Keratinocyte (primary cell): ENCODE measurements at regions not wholly inside any gene's neighbourhood (a gene's known extent, or its start where the extent isn't known, plus 50 kb on each side); places are given as distances from the start of the nearest gene placed in this dataset.

ENCODE experiments used
- DNase-seq: peaks from one replicate; pipeline ENCODE4 v3.0.0-alpha.2; 2011; ENCODE audit warnings: low read depth, missing footprints, low spot score
- FAIRE-seq: peaks from 2 replicates; lab custom pipeline; 2011; peaks lifted over from hg19 to GRCh38; lab: Jason Lieb, UNC
- H2AFZ ChIP-seq: 2 replicates; pipeline ENCODE4 v1.6.0; 2012; ENCODE audit warnings: low read length, control low read depth, inconsistent platforms; ENCODE audit not compliant: control insufficient read depth
- H3K27ac ChIP-seq: 2 replicates; pipeline ENCODE4 v1.5.1; 2011; ENCODE audit warnings: low read length; ENCODE audit not compliant: control insufficient read depth, insufficient read depth
- H3K27me3 ChIP-seq: 3 replicates; pipeline ENCODE4 v1.6.0; 2011; ENCODE audit warnings: low read length; ENCODE audit not compliant: control insufficient read depth, insufficient read depth; ENCODE audit errors: extremely low read depth
- H3K36me3 ChIP-seq, 2 experiments: 2 replicates in 1 of 2; 3 replicates in 1 of 2; pipeline ENCODE4 v1.5.1; 2011; ENCODE audit warnings: low read length in 2 of 2, mild to moderate bottlenecking in 1 of 2; ENCODE audit not compliant: control insufficient read depth in 2 of 2, insufficient read depth in 2 of 2; ENCODE audit errors: extremely low read depth in 1 of 2
- H3K4me1 ChIP-seq: 3 replicates; pipeline ENCODE4 v1.5.1; 2011; ENCODE audit warnings: low read length; ENCODE audit not compliant: control insufficient read depth, insufficient read depth; ENCODE audit errors: extremely low read depth
- H3K4me2 ChIP-seq: 3 replicates; pipeline ENCODE4 v1.6.0; 2011; ENCODE audit warnings: low read depth, low read length; ENCODE audit not compliant: control insufficient read depth, insufficient read depth; ENCODE audit errors: extremely low read depth
- H3K4me3 ChIP-seq, 3 experiments: fragments of 200-600 bp in 1 of 3; sonication (generic) in 1 of 3; 2 replicates in 2 of 3; 3 replicates in 1 of 3; pipeline ENCODE4 v1.5.1; 2011 to 2016; ENCODE audit warnings: low read length in 3 of 3, mild to moderate bottlenecking in 3 of 3, control low read depth in 2 of 3, inconsistent platforms in 1 of 3, low read depth in 1 of 3, mixed read lengths in 1 of 3, mixed run types in 1 of 3, moderate library complexity in 1 of 3; ENCODE audit not compliant: control insufficient read depth in 2 of 3, insufficient read depth in 2 of 3; ENCODE audit errors: extremely low read depth in 1 of 3
- H3K79me2 ChIP-seq: 2 replicates; pipeline ENCODE4 v1.6.0; 2012; ENCODE audit warnings: low read length; ENCODE audit not compliant: control insufficient read depth, insufficient read depth
- H3K9ac ChIP-seq: 3 replicates; pipeline ENCODE4 v1.6.0; 2011; ENCODE audit warnings: low read length; ENCODE audit not compliant: control insufficient read depth, insufficient read depth; ENCODE audit errors: extremely low read depth
- H3K9me1 ChIP-seq: 3 replicates; pipeline ENCODE4 v1.6.0; 2011; ENCODE audit warnings: low read length; ENCODE audit not compliant: control insufficient read depth, insufficient read depth; ENCODE audit errors: extremely low read depth
- H3K9me3 ChIP-seq: 2 replicates; pipeline ENCODE4 v1.5.1; 2012; ENCODE audit warnings: low read depth, low read length; ENCODE audit not compliant: control insufficient read depth
- H4K20me1 ChIP-seq: 3 replicates; pipeline ENCODE4 v1.6.0; 2011; ENCODE audit warnings: low read length; ENCODE audit not compliant: control insufficient read depth, insufficient read depth; ENCODE audit errors: extremely low read depth
- EZH2 ChIP-seq: IDR thresholded peaks from one replicate; pipeline ENCODE4 v1.6.1; 2012; ENCODE audit warnings: inconsistent platforms, mild to moderate bottlenecking, low read length, moderate library complexity
- dilution Hi-C: fragments of 300-500 bp; cut with MboI; formaldehyde crosslinking; loops from one replicate; pipeline ENCODE4 v1.7.0; 2020; ENCODE audit warnings: low sequenced_read_pairs; ENCODE audit not compliant: extremely low pct_ligation_motif_present
- TF ChIP-seq, protein P1 (sequence below), 3 experiments: IDR thresholded peaks in 1 of 3; conservative IDR thresholded peaks in 1 of 3; optimal IDR thresholded peaks in 1 of 3; 2 replicates in 2 of 3; 3 replicates in 1 of 3; pipeline versions ENCODE3 to v1.5.1; 2011; ENCODE audit warnings: low read length in 3 of 3, mild to moderate bottlenecking in 3 of 3, moderate library complexity in 2 of 3, control low read depth in 1 of 3, inconsistent platforms in 1 of 3; ENCODE audit not compliant: insufficient read depth in 2 of 3; ENCODE audit errors: extremely low read depth in 1 of 3

DNA sequence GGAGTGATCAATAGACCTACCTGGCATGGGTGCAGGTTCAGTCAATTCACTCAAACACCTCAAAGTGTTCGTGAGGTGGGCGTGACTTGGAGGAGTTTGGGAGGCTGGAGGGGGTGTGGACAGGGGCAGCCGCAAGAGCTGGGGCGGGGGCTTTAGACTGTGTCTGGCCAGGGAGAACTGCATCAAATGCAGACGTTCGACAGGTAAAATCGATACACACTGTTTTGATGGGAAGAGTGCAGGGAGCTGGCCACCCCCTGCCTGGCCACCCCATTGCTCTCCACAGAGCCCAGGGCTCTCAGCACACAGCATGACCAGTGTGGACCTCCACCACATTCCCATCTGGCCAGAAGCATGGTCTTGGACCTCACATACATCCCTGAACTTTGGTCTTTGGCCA lies 412.1 kb downstream of the OCA2 start:
- dilution Hi-C loops = no loop called here
- no peaks in the 10 kb centered on the region for H3K9me1 ChIP-seq
- DNase-seq (no peak), FAIRE-seq (no peak)
- H2AFZ ChIP-seq = peak overlapping the region; percentile 45
- no peaks in the 10 kb centered on the region for H4K20me1 ChIP-seq
- no peaks in the 10 kb centered on the region for H3K27me3 ChIP-seq
- H3K4me3 ChIP-seq = no peak overlapping the region
- peaks cover 4% of the 10 kb centered on the region for H3K4me1 ChIP-seq
- no peak overlapping the region for H3K9ac ChIP-seq
- no peak overlapping the region for H3K4me2 ChIP-seq
- no peaks in the 10 kb centered on the region for H3K79me2 ChIP-seq
- no peaks in the 10 kb centered on the region for H3K9me3 ChIP-seq
- no peak overlapping the region for H3K27ac ChIP-seq
- no peaks in the 10 kb centered on the region for H3K36me3 ChIP-seq
- TF ChIP-seq, protein P1, sequence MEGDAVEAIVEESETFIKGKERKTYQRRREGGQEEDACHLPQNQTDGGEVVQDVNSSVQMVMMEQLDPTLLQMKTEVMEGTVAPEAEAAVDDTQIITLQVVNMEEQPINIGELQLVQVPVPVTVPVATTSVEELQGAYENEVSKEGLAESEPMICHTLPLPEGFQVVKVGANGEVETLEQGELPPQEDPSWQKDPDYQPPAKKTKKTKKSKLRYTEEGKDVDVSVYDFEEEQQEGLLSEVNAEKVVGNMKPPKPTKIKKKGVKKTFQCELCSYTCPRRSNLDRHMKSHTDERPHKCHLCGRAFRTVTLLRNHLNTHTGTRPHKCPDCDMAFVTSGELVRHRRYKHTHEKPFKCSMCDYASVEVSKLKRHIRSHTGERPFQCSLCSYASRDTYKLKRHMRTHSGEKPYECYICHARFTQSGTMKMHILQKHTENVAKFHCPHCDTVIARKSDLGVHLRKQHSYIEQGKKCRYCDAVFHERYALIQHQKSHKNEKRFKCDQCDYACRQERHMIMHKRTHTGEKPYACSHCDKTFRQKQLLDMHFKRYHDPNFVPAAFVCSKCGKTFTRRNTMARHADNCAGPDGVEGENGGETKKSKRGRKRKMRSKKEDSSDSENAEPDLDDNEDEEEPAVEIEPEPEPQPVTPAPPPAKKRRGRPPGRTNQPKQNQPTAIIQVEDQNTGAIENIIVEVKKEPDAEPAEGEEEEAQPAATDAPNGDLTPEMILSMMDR (optimal IDR thresholded peaks at IDR 0.05 in 1 of 3, IDR thresholded peaks at IDR 0.05 in 1 of 3, conservative IDR thresholded peaks at IDR 0.05 in 1 of 3; ENCODE audit: extremely low read depth in 1 of 3, insufficient read depth in 2 of 3, low read length in 3 of 3) = no peak
- no peak for TF ChIP-seq EZH2

DNA sequence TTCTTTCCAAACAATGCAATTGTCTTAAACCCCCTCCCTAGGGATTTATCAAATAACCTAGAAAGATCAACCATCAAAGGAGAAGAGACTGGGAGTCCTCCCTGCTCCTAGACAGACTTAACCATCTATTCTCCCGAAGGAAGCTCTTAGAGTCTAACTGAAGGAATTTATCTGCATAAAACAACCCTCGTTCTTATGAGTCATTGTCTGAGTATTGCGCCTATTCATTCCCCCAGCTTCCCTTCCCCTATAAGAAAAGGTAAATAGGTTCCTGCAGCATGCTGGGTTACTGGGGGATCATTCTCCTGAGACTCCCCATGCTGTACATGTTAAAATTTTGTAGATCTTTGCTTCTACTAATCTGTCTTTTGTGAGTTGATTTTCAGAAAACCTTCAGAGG lies 412.7 kb downstream of the OCA2 start:
- dilution Hi-C loops = no loop called here
- no peaks in the 10 kb centered on the region for H3K9me1 ChIP-seq
- H3K9ac ChIP-seq = no peak overlapping the region
- no peaks in the 10 kb centered on the region for H3K36me3 ChIP-seq
- H3K4me3 ChIP-seq = no peak overlapping the region
- no peak for TF ChIP-seq EZH2
- TF ChIP-seq, protein P1 (optimal IDR thresholded peaks at IDR 0.05 in 1 of 3, IDR thresholded peaks at IDR 0.05 in 1 of 3, conservative IDR thresholded peaks at IDR 0.05 in 1 of 3; ENCODE audit: extremely low read depth in 1 of 3, insufficient read depth in 2 of 3, low read length in 3 of 3) = no peak
- DNase-seq (no peak), FAIRE-seq (no peak)
- peak overlapping the region; percentile 45 for H2AFZ ChIP-seq
- no peaks in the 10 kb centered on the region for H3K27me3 ChIP-seq
- no peak overlapping the region for H3K4me2 ChIP-seq
- no peaks in the 10 kb centered on the region for H4K20me1 ChIP-seq
- H3K9me3 ChIP-seq = no peaks in the 10 kb centered on the region
- no peaks in the 10 kb centered on the region for H3K79me2 ChIP-seq
- peaks cover 4% of the 10 kb centered on the region for H3K4me1 ChIP-seq
- no peak overlapping the region for H3K27ac ChIP-seq
